GM21360 (cell line): ENCODE measurements at regions not wholly inside any gene's neighbourhood (a gene's known extent, or its start where the extent isn't known, plus 50 kb on each side); places are given as distances from the start of the nearest gene placed in this dataset.
A peak's percentile ranks its signal among the peaks of the same experiment; 100 is the strongest.
"Not testable (repeated sequence)": the region's sequence is repeated elsewhere in the genome, so short reads cannot be mapped to it uniquely, and the experiment has no call there.

Source experiments
- ATAC-seq: cut with Tn5 transposase; IDR thresholded peaks from one replicate; pipeline ENCODE4 v1.9.1; 2021; ENCODE audit warnings: mild to moderate bottlenecking, moderate library complexity; ENCODE audit not compliant: unreplicated experiment

DNA sequence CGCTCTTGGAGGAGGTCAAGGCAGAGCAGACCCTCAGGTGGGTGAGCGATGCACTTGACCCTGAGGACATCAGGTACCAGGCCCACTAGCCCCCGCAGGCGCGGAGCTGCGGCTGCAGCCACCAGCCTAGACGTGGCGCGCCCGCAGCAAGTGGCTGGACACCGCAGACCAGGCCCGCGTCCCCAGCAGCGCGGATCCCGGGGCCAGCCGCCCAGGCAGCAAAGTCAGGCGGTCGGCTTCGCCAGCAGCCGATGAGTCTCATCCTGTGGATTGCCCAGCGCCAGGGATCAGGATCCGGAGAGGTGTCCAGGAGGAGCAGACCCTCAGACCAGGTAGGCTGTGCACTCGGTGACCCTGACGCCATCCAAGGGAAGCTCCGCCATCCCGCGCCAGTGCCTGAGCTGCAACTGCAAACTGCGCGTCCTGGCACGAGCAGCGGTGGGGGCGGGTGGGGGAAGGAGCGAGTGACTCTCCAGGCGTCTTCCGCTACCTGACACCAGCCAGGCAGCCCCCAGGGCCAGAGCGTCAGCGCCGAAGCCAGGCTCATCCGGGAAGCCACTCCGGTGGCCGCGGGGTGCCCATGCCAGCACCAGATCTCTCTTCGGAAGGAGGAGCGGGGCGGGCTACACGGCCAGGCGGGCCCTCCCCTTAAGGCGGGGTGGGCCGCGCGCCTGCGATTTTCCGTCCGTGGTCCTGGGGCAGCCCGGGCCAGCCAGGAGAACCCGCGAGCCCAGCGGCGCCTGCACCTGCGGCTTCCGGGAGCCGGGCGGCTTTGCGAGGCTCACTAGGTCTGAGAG, 92.6 kb upstream of the THOC3 start:
- ATAC-seq: peak; percentile 54

GRCh38 chr5:176061269-176061622, 93.1 kb upstream of the THOC3 start:
- ATAC-seq: not testable (repeated sequence)

- ATAC-seq: not testable (repeated sequence)
These were observed 93.5 kb upstream of the THOC3 start for GRCh38 chr5:176061660-176062059.

- not testable (repeated sequence) for ATAC-seq
These were observed 98.3 kb upstream of the THOC3 start for GRCh38 chr5:176066262-176066945.

GRCh38 chr5:176067162-176067561, 99.0 kb upstream of the THOC3 start:
- ATAC-seq: not testable (repeated sequence)

DNA sequence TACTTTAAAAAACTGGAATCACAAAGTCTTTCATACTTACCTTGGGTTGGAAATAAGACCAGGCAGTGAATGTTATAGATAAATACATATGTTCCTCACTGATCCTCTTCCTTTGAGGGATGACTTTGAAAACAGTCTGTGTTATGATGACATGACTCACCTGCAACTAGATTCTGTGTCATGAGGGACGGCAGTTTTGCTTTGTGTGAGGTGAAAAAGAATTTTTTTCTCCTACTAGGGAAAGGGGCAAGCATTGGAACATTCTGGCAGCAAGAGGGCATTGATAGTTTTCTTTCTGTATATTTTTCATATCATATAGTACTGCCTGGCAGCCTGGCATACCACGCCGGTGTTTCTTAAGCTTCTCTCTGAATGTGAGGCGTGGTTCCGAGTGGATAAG, 99.8 kb upstream of the THOC3 start:
- ATAC-seq: not testable (repeated sequence)

DNA sequence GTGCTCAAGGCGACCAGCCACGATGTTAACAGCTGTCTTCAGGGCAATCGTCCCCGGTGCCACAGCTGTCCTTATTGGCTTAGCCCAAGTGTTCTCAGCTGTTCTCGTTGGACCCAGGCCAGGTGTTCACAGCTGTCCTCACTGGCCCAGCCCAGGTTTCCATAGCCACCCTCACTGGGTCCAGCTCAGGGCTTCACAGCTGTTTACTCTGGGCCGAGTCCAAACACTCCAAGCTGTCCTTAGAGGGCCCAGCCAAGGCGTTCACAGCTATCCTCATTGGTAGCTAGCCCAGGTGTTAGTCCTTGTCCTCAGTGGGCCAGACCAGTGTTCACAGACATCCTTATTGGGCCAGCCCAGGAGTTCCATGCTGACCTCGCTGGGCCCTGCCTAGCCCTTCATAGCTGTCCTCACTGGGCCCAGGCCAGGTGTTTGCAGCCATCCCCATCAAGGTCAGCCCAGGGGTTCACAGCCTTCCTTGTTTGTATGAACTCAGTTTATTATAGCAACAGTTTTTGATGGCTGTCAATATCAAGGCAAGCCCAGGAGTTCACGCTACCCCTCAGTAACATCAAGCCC, 106.0 kb upstream of the THOC3 start:
- not testable (repeated sequence) for ATAC-seq

DNA sequence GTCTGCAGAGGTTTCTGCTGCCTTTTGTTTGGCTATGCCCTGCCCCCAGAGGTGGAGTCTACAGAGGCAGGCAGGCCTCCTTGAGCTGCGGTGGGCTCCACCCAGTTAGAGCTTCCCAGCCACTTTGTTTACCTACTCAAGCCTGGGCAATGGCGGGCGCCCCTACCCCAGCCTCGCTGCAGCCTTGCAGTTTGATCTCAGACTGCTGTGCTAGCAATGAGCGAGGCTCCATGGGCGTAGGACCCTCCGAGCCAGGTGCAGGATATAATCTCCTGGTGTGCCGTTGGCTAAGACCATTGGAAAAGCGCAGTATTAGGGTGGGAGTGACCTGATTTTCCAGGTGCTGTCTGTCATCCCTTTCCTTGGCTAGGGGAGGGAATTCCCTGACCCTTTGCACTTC, 115.6 kb upstream of the THOC3 start:
- ATAC-seq: not testable (repeated sequence)

GRCh38 chr5:176103083-176103482, 135.0 kb upstream of the THOC3 start:
- ATAC-seq: not testable (repeated sequence)

GRCh38 chr5:176112888-176113287, 125.3 kb upstream of the SIMC1 start:
- not testable (repeated sequence) for ATAC-seq

GRCh38 chr5:176113673-176114335, 124.4 kb upstream of the SIMC1 start:
- not testable (repeated sequence) for ATAC-seq

DNA sequence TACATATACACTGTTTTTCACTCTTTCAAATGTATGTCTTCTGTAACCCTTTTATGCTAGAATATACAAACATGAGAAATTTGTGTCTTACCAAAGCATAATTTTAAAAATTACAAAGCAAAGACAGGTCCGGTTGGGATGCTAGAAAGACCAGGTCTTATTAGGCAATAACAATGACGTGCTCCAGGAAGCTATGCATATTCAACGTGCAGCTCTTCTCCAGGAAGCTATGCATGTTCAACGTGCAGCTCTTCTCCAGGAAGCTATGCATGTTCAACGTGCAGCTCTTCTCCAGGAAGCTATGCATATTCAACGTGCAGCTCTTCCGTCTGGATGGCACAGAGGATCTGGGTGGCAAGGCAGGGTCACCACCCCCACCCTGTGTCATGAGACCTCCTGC, 123.4 kb upstream of the SIMC1 start:
- ATAC-seq: not testable (repeated sequence)

- ATAC-seq: not testable (repeated sequence)
These were observed 120.5 kb upstream of the SIMC1 start for GRCh38 chr5:176117699-176118238.

DNA sequence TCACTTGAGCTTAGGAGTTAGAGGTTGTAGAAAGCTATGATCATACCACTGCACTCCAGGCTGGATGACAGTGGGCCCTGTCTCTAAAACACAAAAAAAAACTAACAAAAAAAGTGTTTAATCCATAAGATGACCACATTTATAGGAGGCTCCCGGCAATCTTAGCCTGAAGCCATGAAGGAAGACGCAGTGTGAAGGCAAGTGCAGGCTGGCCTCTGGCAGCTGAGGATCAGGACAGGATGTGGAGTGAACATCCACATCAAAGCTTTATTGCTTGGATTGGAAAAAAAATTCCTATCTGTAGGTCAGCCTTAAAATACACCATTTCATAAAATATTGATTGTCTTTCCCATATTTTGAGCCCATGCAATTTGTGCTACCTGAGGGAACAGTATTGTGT, 115.9 kb upstream of the SIMC1 start:
- not testable (repeated sequence) for ATAC-seq

- not testable (repeated sequence) for ATAC-seq
These were observed 114.1 kb upstream of the SIMC1 start for GRCh38 chr5:176124120-176124519.

DNA sequence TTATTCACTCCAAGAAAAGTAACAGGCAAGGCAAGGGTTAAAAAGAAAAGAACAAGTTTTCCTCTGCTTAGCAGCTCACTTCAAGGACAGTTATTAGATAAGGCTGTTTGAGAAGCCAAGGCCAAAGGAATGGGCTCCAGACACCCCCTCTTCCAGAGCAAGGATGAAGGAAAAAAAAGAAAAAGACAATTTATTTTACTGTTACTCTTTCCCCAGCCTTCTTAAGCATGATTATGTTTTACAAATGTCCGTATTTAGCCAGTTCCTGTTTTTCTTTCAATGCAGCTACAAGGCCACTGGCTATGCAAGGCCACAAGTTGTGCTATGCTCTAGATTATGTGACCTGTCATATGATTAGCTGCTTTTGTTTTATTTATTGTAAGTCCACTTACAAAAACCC, 106.5 kb upstream of the SIMC1 start:
- ATAC-seq: no peak

- ATAC-seq: no peak
These were observed 105.5 kb upstream of the SIMC1 start for GRCh38 chr5:176132471-176133288.

- no peak for ATAC-seq
These were observed 104.8 kb upstream of the SIMC1 start for GRCh38 chr5:176133289-176133870.

GRCh38 chr5:176133877-176134276, 104.3 kb upstream of the SIMC1 start:
- no peak for ATAC-seq
